Body of pancreas (tissue), 4 donors: ENCODE measurements at regions not wholly inside any gene's neighbourhood (a gene's known extent, or its start where the extent isn't known, plus 50 kb on each side); places are given as distances from the start of the nearest gene placed in this dataset.

Source experiments
- POLR2A ChIP-seq, 3 donors: fragments of 450-650 bp; IDR thresholded peaks; one replicate each; pipeline ENCODE4 v1.6.1; 2016; ENCODE audit warnings: antibody characterized with exemption in 3 of 3, mild to moderate bottlenecking in 2 of 3
- TF ChIP-seq, protein P1 (sequence below), 7 experiments: fragments of 450-650 bp in 4 of 7; fragments of 200-600 bp in 3 of 7; sonication (generic) in 3 of 7; IDR thresholded peaks; one replicate each; pipeline ENCODE4 v1.5.1; 2016 to 2019; ENCODE audit warnings: antibody characterized with exemption in 7 of 7

DNA sequence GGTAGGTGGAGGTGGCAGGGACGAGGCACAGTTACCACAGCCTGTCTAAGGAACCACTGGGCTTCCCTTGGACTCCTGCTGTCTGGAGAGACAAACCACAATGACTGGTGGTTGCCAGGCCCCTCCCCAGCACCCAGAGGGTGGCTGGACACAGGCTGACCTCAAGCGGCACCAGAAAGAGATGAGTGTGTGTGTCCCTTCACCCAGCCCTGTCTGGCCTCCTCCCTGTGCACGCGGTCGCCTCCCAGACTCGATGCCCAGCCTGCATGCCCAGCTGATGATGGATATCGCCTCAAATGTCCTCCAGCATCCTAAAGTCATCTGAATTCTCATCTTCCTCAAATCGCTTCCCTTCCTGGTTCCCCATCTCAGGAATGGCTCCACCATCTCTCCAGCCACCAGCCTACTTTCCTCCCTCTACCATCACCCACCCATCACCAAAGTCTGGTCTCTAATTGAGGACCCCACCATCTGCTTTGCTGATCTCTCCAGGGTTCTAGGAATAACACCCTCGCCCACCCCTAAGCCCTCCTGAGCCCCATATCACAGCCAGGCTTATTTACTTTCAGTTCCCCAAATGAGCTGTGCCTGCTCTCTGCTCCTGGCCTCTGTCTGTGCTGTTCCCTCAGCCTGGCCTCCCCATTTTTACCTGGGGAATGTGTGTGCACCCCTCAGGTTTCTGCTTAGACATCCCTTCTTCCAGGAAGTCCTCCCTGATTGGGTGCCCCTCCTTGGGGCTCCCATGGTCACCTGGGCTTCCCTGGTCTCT, 52.5 kb upstream of the GGTA1 start:
- no peak for TF ChIP-seq POLR2A (IDR thresholded peaks at IDR 0.05)
- TF ChIP-seq, protein P1, sequence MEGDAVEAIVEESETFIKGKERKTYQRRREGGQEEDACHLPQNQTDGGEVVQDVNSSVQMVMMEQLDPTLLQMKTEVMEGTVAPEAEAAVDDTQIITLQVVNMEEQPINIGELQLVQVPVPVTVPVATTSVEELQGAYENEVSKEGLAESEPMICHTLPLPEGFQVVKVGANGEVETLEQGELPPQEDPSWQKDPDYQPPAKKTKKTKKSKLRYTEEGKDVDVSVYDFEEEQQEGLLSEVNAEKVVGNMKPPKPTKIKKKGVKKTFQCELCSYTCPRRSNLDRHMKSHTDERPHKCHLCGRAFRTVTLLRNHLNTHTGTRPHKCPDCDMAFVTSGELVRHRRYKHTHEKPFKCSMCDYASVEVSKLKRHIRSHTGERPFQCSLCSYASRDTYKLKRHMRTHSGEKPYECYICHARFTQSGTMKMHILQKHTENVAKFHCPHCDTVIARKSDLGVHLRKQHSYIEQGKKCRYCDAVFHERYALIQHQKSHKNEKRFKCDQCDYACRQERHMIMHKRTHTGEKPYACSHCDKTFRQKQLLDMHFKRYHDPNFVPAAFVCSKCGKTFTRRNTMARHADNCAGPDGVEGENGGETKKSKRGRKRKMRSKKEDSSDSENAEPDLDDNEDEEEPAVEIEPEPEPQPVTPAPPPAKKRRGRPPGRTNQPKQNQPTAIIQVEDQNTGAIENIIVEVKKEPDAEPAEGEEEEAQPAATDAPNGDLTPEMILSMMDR (IDR thresholded peaks at IDR 0.05): no peak
